Thoracic aorta (tissue), 2 donors: ENCODE measurements at regions not wholly inside any gene's neighbourhood (a gene's known extent, or its start where the extent isn't known, plus 50 kb on each side); places are given as distances from the start of the nearest gene placed in this dataset.
A peak's percentile ranks its signal among the peaks of the same experiment; 100 is the strongest.

Experiments
- ATAC-seq: fragments of 150-250 bp; one replicate; pipeline ENCODE4 v1.8.0; 2017; ENCODE audit warnings: low read depth; ENCODE audit not compliant: insufficient number of reproducible peaks, low FRiP score
- DNase-seq: peaks from one replicate; pipeline ENCODE4 v3.0.0-alpha.2; 2020; ENCODE audit warnings: low spot score
- H3K27ac ChIP-seq, 2 donors: fragments of 200-600 bp; sonication (generic); 1 replicate in 1 of 2; 2 replicates in 1 of 2; pipeline ENCODE4 v1.5.1; 2016; ENCODE audit warnings: mild to moderate bottlenecking in 2 of 2, moderate library complexity in 2 of 2
- H3K27me3 ChIP-seq: fragments of 200-600 bp; sonication (generic); replicated peaks from 2 replicates; pipeline ENCODE4 v1.6.0; 2016; ENCODE audit warnings: mild to moderate bottlenecking; ENCODE audit not compliant: insufficient read depth
- H3K36me3 ChIP-seq: fragments of 200-600 bp; sonication (generic); one replicate; pipeline ENCODE4 v1.5.1; 2016
- H3K4me1 ChIP-seq, 2 donors: fragments of 200-600 bp; sonication (generic); 1 replicate in 1 of 2; 2 replicates in 1 of 2; pipeline versions ENCODE4 v1.5.1 to v1.6.0; 2016; ENCODE audit warnings: low read depth in 2 of 2, mild to moderate bottlenecking in 1 of 2; ENCODE audit not compliant: control insufficient read depth in 1 of 2
- H3K4me3 ChIP-seq: fragments of 200-600 bp; sonication (generic); 2 replicates; pipeline ENCODE4 v1.5.1; 2016; ENCODE audit warnings: mild to moderate bottlenecking
- H3K9me3 ChIP-seq: fragments of 200-600 bp; sonication (generic); 2 replicates; pipeline ENCODE4 v1.5.1; 2016
- CTCF ChIP-seq: fragments of 200-600 bp; sonication (generic); IDR thresholded peaks from one replicate; pipeline ENCODE4 v1.5.1; 2019; ENCODE audit warnings: antibody characterized with exemption

GRCh38 chr3:27567251-27567650 is 83.1 kb upstream of the SLC4A7 start:
- Histone ChIP-seq H3K4me3 (no peak overlapping the region), H3K36me3 (no peaks in the 10 kb centered on the region), H3K27me3 (no peaks in the 10 kb centered on the region), H3K9me3 (no peaks in the 10 kb centered on the region), H3K4me1 (peaks cover 19 to 54% of the 10 kb centered on the region in 2 donors), H3K27ac (no peak overlapping the region)
- no peak for ATAC-seq
- TF ChIP-seq CTCF, result no peak
- no peak for DNase-seq

- Histone ChIP-seq H3K4me1 (peaks cover 9 to 38% of the 10 kb centered on the region in 2 donors), H3K4me3 (no peak overlapping the region), H3K27ac (peak overlapping the region; percentile 30 to 39), H3K27me3 (no peaks in the 10 kb centered on the region), H3K36me3 (no peaks in the 10 kb centered on the region), H3K9me3 (no peaks in the 10 kb centered on the region)
- ATAC-seq (no peak), DNase-seq (no peak)
- TF ChIP-seq CTCF, result no peak
Observed at GRCh38 chr3:27565201-27565852, 81.1 kb upstream of the SLC4A7 start.

DNA sequence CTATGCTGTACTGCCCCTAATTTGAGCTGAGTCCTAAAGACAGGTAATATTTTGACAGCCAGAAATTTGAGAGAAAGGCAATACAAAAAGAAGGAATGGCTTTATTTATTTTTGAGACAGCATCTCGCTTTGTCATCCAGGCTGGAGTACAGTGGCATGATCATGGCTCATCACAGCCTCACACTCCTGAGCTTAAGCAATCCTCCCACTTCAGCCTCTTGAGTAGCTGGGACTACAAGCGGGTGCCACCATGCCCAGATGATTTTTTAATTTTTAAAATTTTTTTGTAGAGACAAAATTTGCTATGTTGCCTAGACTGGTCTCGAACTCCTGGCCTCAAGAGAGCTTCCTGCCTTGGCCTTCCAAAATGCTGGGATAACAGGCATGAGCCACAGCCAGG is 77.4 kb upstream of the SLC4A7 start:
- TF ChIP-seq CTCF, result no peak
- DNase-seq (no peak), ATAC-seq (no peak)
- Histone ChIP-seq H3K27me3 (no peaks in the 10 kb centered on the region), H3K27ac (no peak overlapping the region), H3K36me3 (no peaks in the 10 kb centered on the region), H3K4me3 (no peak overlapping the region), H3K9me3 (no peaks in the 10 kb centered on the region), H3K4me1 (peaks cover 10 to 48% of the 10 kb centered on the region in 2 donors)

DNA sequence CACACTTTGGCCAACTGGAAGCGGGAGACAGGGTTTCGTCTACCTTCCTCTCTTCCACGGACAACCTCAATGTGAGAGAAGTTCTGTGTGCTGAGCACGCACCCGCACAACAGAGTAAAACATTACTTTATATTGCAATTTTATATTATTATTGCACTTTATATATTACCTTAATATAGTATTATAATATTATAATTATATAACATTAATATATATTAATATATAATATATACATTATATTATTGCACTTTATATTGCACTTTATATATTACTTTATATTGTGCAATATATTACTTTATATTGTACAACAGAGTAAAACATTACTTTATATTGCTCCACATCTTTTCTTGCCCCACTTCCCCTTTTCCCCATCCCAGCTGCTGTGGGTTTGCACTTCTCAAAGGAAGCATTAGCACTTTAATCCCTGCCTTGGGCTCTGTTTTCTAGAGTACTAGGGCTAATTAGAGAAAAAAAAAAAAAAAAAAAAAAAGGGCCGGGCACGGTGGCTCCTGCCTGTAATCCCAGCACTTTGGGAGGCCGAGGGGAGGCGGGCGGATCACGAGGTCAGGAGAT is 76.4 kb upstream of the SLC4A7 start:
- ATAC-seq, result no peak
- Histone ChIP-seq H3K9me3 (no peaks in the 10 kb centered on the region), H3K4me3 (no peak overlapping the region), H3K27me3 (no peaks in the 10 kb centered on the region), H3K4me1 (peaks cover 14 to 49% of the 10 kb centered on the region in 2 donors), H3K27ac (peak overlapping the region; percentile 88 to 90), H3K36me3 (no peaks in the 10 kb centered on the region)
- no peak for TF ChIP-seq CTCF
- no peak for DNase-seq

- Histone ChIP-seq H3K27me3 (no peaks in the 10 kb centered on the region), H3K4me1 (peaks cover 14 to 47% of the 10 kb centered on the region in 2 donors), H3K36me3 (no peaks in the 10 kb centered on the region), H3K9me3 (no peaks in the 10 kb centered on the region), H3K4me3 (no peak overlapping the region), H3K27ac (peak overlapping the region; percentile 88 to 90)
- DNase-seq (peak; percentile 39), ATAC-seq (peak; percentile 65)
- no peak for TF ChIP-seq CTCF
Observed at GRCh38 chr3:27559835-27560234, 75.7 kb upstream of the SLC4A7 start.
